ENCODE measurements at regions not wholly inside any gene's neighbourhood (a gene's known extent, or its start where the extent isn't known, plus 50 kb on each side); places are given as distances from the start of the nearest gene placed in this dataset.

DNA sequence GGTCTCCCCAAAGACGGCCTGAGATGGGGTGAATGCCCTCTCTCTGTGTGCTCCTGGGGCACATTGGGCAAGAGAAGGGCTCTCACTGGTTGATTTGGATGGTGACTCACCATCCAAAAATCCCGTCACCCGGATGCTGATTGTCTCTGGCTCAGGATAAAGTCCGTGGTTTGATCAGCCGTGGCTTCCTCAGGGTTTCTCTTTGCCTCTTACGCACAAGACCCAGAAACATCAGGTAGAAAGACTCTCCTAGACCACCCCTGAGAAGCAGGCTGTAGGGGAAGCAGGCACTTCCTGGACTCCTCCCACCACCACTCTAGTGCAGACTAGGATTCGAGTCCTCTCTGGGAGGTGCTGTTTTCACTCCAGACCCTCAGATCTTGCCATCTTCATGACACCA, 176.1 kb upstream of the NCAM1 start:
- no peak for TF ChIP-seq TAF1 (IDR thresholded peaks at IDR 0.05; ENCODE audit: borderline replicate concordance, insufficient read depth, low read length)
- no peak for TF ChIP-seq SIN3A (IDR thresholded peaks at IDR 0.05; ENCODE audit: borderline replicate concordance, insufficient read depth, low read length)
